LNCaP clone FGC (cell line): ENCODE measurements at regions not wholly inside any gene's neighbourhood (a gene's known extent, or its start where the extent isn't known, plus 50 kb on each side); places are given as distances from the start of the nearest gene placed in this dataset.

ENCODE experiments used
- DNase-seq: peaks from one replicate; pipeline ENCODE4 v3.0.0-alpha.2; 2011; ENCODE audit warnings: low read depth
- H3K4me3 ChIP-seq: 2 replicates; pipeline ENCODE4 v1.5.1; 2011; ENCODE audit warnings: mild to moderate bottlenecking, low read depth, low read length, control low read depth
- CTCF ChIP-seq: IDR thresholded peaks from 2 replicates; pipeline ENCODE4 v1.5.1; 2012; ENCODE audit warnings: mild to moderate bottlenecking; ENCODE audit not compliant: control insufficient read depth, insufficient read depth; ENCODE audit errors: extremely low read depth

GRCh38 chr7:22025983-22026382, 80.3 kb upstream of the CDCA7L start:
- H3K4me3 ChIP-seq = no peak overlapping the region
- no peak for DNase-seq
- no peak for TF ChIP-seq CTCF

- TF ChIP-seq CTCF = no peak
- no peak overlapping the region for H3K4me3 ChIP-seq
- no peak for DNase-seq
Observed at GRCh38 chr7:22025075-22025474, 79.4 kb upstream of the CDCA7L start.

GRCh38 chr7:22019931-22020330, 74.2 kb upstream of the CDCA7L start:
- no peak for TF ChIP-seq CTCF
- no peak for DNase-seq
- no peak overlapping the region for H3K4me3 ChIP-seq

DNA sequence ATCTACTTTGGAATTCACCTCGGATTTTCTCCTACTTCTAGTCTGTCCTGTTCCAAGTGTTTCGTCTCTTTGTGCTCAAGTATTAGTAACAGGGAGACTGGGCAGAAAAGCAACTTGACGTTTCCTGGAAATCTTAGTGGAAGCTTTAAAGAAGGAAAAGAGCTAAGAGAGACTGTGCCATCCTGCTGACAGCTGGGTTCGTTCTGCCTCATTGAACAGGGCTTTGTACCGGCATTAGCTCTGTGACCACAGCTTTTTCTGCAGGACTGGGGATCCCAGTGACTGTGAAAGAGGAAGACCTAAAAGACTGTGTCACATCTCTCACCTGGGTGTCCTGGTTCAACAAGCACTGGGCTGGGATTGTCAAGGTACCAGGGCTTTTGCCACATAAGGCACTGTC, 70.8 kb upstream of the CDCA7L start:
- no peak for DNase-seq
- no peak overlapping the region for H3K4me3 ChIP-seq
- TF ChIP-seq CTCF = no peak

DNA sequence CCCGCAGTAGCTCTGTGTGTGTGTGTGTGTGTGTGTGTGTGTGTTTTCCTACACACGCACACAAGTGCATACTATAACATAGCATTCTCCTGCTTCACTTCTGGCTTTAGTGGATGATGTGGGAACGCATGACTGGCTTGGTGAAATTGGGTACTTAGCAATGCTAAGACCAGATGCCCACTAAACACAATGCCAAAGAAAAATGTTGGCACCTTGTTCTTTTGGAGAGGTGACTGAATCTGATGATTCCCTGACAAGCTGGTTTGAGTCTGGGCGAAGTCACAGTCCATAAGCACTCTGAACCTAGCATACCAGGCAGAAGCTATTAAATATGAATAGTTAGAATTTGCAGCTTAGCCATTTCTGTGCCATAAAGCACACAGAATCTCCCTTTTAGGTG, 68.0 kb upstream of the CDCA7L start:
- TF ChIP-seq CTCF = no peak
- no peak for DNase-seq
- no peak overlapping the region for H3K4me3 ChIP-seq

DNA sequence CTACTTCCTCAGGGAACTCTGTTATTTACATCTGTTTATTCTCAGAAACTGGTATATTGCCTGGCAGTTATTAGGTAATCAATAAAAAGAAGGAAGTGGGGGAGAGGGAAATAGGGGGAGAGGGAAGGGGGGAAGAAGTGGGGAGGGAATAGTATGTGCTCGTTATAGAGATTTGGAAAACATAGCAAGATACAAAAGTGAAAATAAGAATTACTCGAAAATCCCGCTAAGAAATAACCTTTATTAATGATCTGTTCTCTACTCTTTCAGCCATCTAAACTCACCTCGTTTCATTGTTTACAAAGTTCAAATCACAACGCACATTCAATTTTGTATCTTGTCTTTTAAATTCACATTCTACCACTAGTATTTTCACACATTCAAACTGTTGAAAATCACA, 63.0 kb upstream of the CDCA7L start:
- DNase-seq = no peak
- TF ChIP-seq CTCF = no peak
- no peak overlapping the region for H3K4me3 ChIP-seq

DNA sequence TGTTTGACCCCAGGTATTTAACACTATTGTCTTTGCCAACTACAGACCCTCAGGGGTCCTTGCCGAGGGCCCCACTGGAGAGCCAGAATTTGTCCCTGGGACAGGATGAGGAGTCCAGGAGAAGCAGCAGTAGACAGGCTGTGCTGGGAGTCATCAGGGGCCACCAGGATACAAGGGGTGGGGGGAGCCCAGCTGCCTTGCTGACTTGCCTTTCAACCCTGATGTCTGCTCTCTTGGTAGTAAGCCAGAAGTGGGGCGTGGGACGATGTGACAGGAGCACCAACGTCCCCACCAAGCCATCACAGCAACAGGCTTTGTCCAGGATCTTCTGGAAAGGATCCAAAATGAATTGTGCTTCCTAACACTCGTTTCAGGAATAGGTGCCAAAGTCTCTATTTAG, 62.4 kb upstream of the CDCA7L start:
- no peak for DNase-seq
- TF ChIP-seq CTCF = no peak
- H3K4me3 ChIP-seq = no peak overlapping the region
